Suprapubic skin (tissue), 4 donors: ENCODE measurements at regions not wholly inside any gene's neighbourhood (a gene's known extent, or its start where the extent isn't known, plus 50 kb on each side); places are given as distances from the start of the nearest gene placed in this dataset.

Experiments
- DNase-seq, 2 donors: peaks; one replicate each; pipeline ENCODE4 v3.0.0-alpha.2; 2019; ENCODE audit warnings: low spot score in 2 of 2
- H3K27ac ChIP-seq: fragments of 200-600 bp; sonication (generic); one replicate; pipeline ENCODE4 v1.5.1; 2019
- H3K27me3 ChIP-seq: fragments of 200-600 bp; sonication (generic); one replicate; pipeline ENCODE4 v1.5.1; 2019
- H3K36me3 ChIP-seq: fragments of 200-600 bp; sonication (generic); one replicate; pipeline ENCODE4 v1.5.1; 2019
- H3K4me1 ChIP-seq: fragments of 200-600 bp; sonication (generic); one replicate; pipeline ENCODE4 v1.5.1; 2019
- H3K4me3 ChIP-seq: fragments of 200-600 bp; sonication (generic); one replicate; pipeline ENCODE4 v1.5.1; 2019; ENCODE audit warnings: mild to moderate bottlenecking
- H3K9me3 ChIP-seq: fragments of 200-600 bp; sonication (generic); one replicate; pipeline ENCODE4 v1.5.1; 2019
- CTCF ChIP-seq, 2 donors: fragments of 200-600 bp in 1 of 2; fragments of 450-650 bp in 1 of 2; sonication (generic) in 1 of 2; IDR thresholded peaks; one replicate each; pipeline ENCODE4 v1.5.1; 2016 to 2019; ENCODE audit warnings: antibody characterized with exemption in 2 of 2, mild to moderate bottlenecking in 1 of 2, moderate library complexity in 1 of 2
- EP300 ChIP-seq: sonication (generic); formaldehyde crosslinking; IDR thresholded peaks from one replicate; pipeline ENCODE4 v1.6.1; 2017; ENCODE audit warnings: antibody characterized with exemption
- POLR2A ChIP-seq, 2 donors: fragments of 450-650 bp; IDR thresholded peaks; one replicate each; pipeline ENCODE4 v1.6.1; 2017; ENCODE audit warnings: antibody characterized with exemption in 2 of 2, mild to moderate bottlenecking in 2 of 2, moderate library complexity in 2 of 2
- POLR2AphosphoS5 ChIP-seq, 3 donors: sonication (generic); formaldehyde crosslinking; IDR thresholded peaks; one replicate each; pipeline ENCODE4 v1.6.1; 2017; ENCODE audit warnings: antibody characterized with exemption in 3 of 3
- WGBS: methylation state at CpG from one replicate; pipeline ENCODE4 v1.1.5; 2018; 5-methylcytosine and 5-hydroxymethylcytosine counted together

GRCh38 chr5:1662559-1663085 is 137.0 kb downstream of the MRPL36 start:
- no peaks in the 10 kb centered on the region for H3K9me3 ChIP-seq
- H3K4me1 ChIP-seq: peaks cover 13% of the 10 kb centered on the region
- no peak for DNase-seq
- no peak overlapping the region for H3K4me3 ChIP-seq
- WGBS: 83% methylated on average over 20 of the region's 20 CpGs
- H3K27me3 ChIP-seq: peaks cover 66% of the 10 kb centered on the region
- no peaks in the 10 kb centered on the region for H3K36me3 ChIP-seq
- TF ChIP-seq CTCF (IDR thresholded peaks at IDR 0.05): no peak
- TF ChIP-seq EP300: no peak
- no peak for TF ChIP-seq POLR2AphosphoS5 (IDR thresholded peaks at IDR 0.05)
- no peak for TF ChIP-seq POLR2A (IDR thresholded peaks at IDR 0.05)
- H3K27ac ChIP-seq: no peak overlapping the region

GRCh38 chr5:1661831-1662558 is 137.6 kb downstream of the MRPL36 start:
- no peak for DNase-seq
- Histone ChIP-seq H3K27ac (no peak overlapping the region), H3K27me3 (peaks cover 65% of the 10 kb centered on the region), H3K4me3 (no peak overlapping the region), H3K4me1 (peaks cover 8% of the 10 kb centered on the region), H3K9me3 (no peaks in the 10 kb centered on the region), H3K36me3 (no peaks in the 10 kb centered on the region)
- 86% methylated on average over 21 of the region's 23 CpGs for WGBS
- TF ChIP-seq POLR2AphosphoS5 (IDR thresholded peaks at IDR 0.05) (no peak), EP300 (no peak), POLR2A (IDR thresholded peaks at IDR 0.05) (no peak), CTCF (IDR thresholded peaks at IDR 0.05) (no peak)

- TF ChIP-seq POLR2A (IDR thresholded peaks at IDR 0.05) (no peak), EP300 (no peak), POLR2AphosphoS5 (IDR thresholded peaks at IDR 0.05) (no peak), CTCF (IDR thresholded peaks at IDR 0.05) (no peak)
- H3K27ac ChIP-seq: no peak overlapping the region
- no peak for DNase-seq
- H3K4me3 ChIP-seq: no peak overlapping the region
- no peaks in the 10 kb centered on the region for H3K9me3 ChIP-seq
- peaks cover under 1% of the 10 kb centered on the region for H3K4me1 ChIP-seq
- 66% methylated on average over 6 of the region's 13 CpGs for WGBS
- H3K27me3 ChIP-seq: peaks cover 62% of the 10 kb centered on the region
- no peaks in the 10 kb centered on the region for H3K36me3 ChIP-seq
Measured at GRCh38 chr5:1661311-1661710, 137.6 kb upstream of the LPCAT1 start.

GRCh38 chr5:1660511-1660910 is 136.8 kb upstream of the LPCAT1 start:
- Histone ChIP-seq H3K4me1 (no peaks in the 10 kb centered on the region), H3K4me3 (no peak overlapping the region), H3K9me3 (no peaks in the 10 kb centered on the region), H3K36me3 (no peaks in the 10 kb centered on the region), H3K27ac (no peak overlapping the region), H3K27me3 (peaks cover 59% of the 10 kb centered on the region)
- DNase-seq: peak in 1 of 2 donors; percentile 34
- TF ChIP-seq CTCF (IDR thresholded peaks at IDR 0.05) (no peak), EP300 (no peak), POLR2A (IDR thresholded peaks at IDR 0.05) (no peak), POLR2AphosphoS5 (IDR thresholded peaks at IDR 0.05) (no peak)
- WGBS: 56% methylated on average over 9 of the region's 10 CpGs

GRCh38 chr5:1660001-1660400 is 136.2 kb upstream of the LPCAT1 start:
- TF ChIP-seq EP300 (no peak), POLR2AphosphoS5 (IDR thresholded peaks at IDR 0.05) (no peak), CTCF (IDR thresholded peaks at IDR 0.05) (no peak), POLR2A (IDR thresholded peaks at IDR 0.05) (no peak)
- H3K27me3 ChIP-seq: peaks cover 60% of the 10 kb centered on the region

More at GRCh38 chr5:1660001-1660400, 136.2 kb upstream of the LPCAT1 start:
- H3K36me3 ChIP-seq: no peaks in the 10 kb centered on the region
- peak in 1 of 2 donors; percentile 76 for DNase-seq
- H3K4me3 ChIP-seq: no peak overlapping the region
- no peaks in the 10 kb centered on the region for H3K9me3 ChIP-seq
- no peak overlapping the region for H3K27ac ChIP-seq
- no peaks in the 10 kb centered on the region for H3K4me1 ChIP-seq
- 74% methylated on average over 5 of the region's 17 CpGs for WGBS
